ENCODE measurements at regions not wholly inside any gene's neighbourhood (a gene's known extent, or its start where the extent isn't known, plus 50 kb on each side); places are given as distances from the start of the nearest gene placed in this dataset.

GRCh38 chr4:130336585-130337217 lies 1240.7 kb downstream of the C4orf33 start:
- TF ChIP-seq CTCF (tag by site-specific recombination; IDR thresholded peaks at IDR 0.05) (no peak), ZNF10 (tag by site-specific recombination; IDR thresholded peaks at IDR 0.05) (no peak), ZBTB20 (tag by site-specific recombination; IDR thresholded peaks at IDR 0.05) (no peak), ZNF114 (tag by site-specific recombination; IDR thresholded peaks at IDR 0.05) (no peak), ZFHX2 (tag by site-specific recombination; conservative IDR thresholded peaks at IDR 0.05) (no peak), GLI4 (tag by site-specific recombination; IDR thresholded peaks at IDR 0.05) (no peak), ZNF24 (tag by site-specific recombination; IDR thresholded peaks at IDR 0.05) (no peak), ZNF600 (tag by site-specific recombination; IDR thresholded peaks at IDR 0.05) (no peak)
- H3K36me3 ChIP-seq (ENCODE audit: control insufficient read depth in 2 of 2, insufficient read depth in 1 of 2, low read length in 2 of 2), result no peaks in the 10 kb centered on the region
- no peak overlapping the region for H3K4me3 ChIP-seq (ENCODE audit: low read depth, low read length)
- CTCF ChIA-PET, result no interaction called here
- POLR2A ChIA-PET, result no interaction called here
- H3K4me1 ChIP-seq (ENCODE audit: control insufficient read depth, insufficient read depth, low read length), result no peaks in the 10 kb centered on the region
- no peak overlapping the region for H3K27ac ChIP-seq (ENCODE audit: extremely low read depth, low read depth, low read length)
- H3K9me3 ChIP-seq (ENCODE audit: control insufficient read depth, insufficient read depth, low read depth, low read length), result no peaks in the 10 kb centered on the region

- CTCF ChIA-PET, result no interaction called here
- POLR2A ChIA-PET, result no interaction called here
- H3K9me3 ChIP-seq (ENCODE audit: control insufficient read depth, insufficient read depth, low read depth, low read length), result no peaks in the 10 kb centered on the region
- no peaks in the 10 kb centered on the region for H3K4me1 ChIP-seq (ENCODE audit: control insufficient read depth, insufficient read depth, low read length)
- H3K36me3 ChIP-seq (ENCODE audit: control insufficient read depth in 2 of 2, insufficient read depth in 1 of 2, low read length in 2 of 2), result no peaks in the 10 kb centered on the region
- TF ChIP-seq ZNF239 (tag by site-specific recombination; IDR thresholded peaks at IDR 0.05) (no peak), KLF7 (tag by site-specific recombination; IDR thresholded peaks at IDR 0.05; ENCODE audit: borderline replicate concordance) (no peak), ZNF580 (tag by site-specific recombination; IDR thresholded peaks at IDR 0.05) (no peak), ZNF132 (tag by site-specific recombination; IDR thresholded peaks at IDR 0.05; ENCODE audit: borderline replicate concordance) (no peak), GLIS1 (tag by site-specific recombination; IDR thresholded peaks at IDR 0.05) (no peak), IKZF3 (tag by site-specific recombination; IDR thresholded peaks at IDR 0.05) (no peak), ZFP69B (tag by site-specific recombination; IDR thresholded peaks at IDR 0.05) (no peak), AEBP2 (tag by site-specific recombination; IDR thresholded peaks at IDR 0.05; ENCODE audit: borderline replicate concordance) (no peak), TRIM28 (IDR thresholded peaks at IDR 0.05; ENCODE audit: borderline replicate concordance, low read length) (no peak), ZSCAN23 (tag by site-specific recombination; IDR thresholded peaks at IDR 0.05) (no peak)
- H3K4me3 ChIP-seq (ENCODE audit: low read depth, low read length), result no peak overlapping the region
- H3K27ac ChIP-seq (ENCODE audit: extremely low read depth, low read depth, low read length), result no peak overlapping the region
Observed at GRCh38 chr4:130338851-130339250, 1242.9 kb downstream of the C4orf33 start.

- no peak overlapping the region for H3K4me3 ChIP-seq (ENCODE audit: low read depth, low read length)
- H3K36me3 ChIP-seq (ENCODE audit: control insufficient read depth in 2 of 2, insufficient read depth in 1 of 2, low read length in 2 of 2), result no peaks in the 10 kb centered on the region
- H3K9me3 ChIP-seq (ENCODE audit: control insufficient read depth, insufficient read depth, low read depth, low read length), result no peaks in the 10 kb centered on the region
- CTCF ChIA-PET, result interaction anchor here (0.6 kb wide), 1 partner anchor 279 kb away, joined by 4 read pairs; no protein-coding TSS in a partner anchor
- POLR2A ChIA-PET, result no interaction called here
- H3K4me1 ChIP-seq (ENCODE audit: control insufficient read depth, insufficient read depth, low read length), result no peaks in the 10 kb centered on the region
- H3K27ac ChIP-seq (ENCODE audit: extremely low read depth, low read depth, low read length), result no peak overlapping the region
- TF ChIP-seq ZNF585B (tag by site-specific recombination; IDR thresholded peaks at IDR 0.05), result no peak
- TF ChIP-seq REST (tag by site-specific recombination; IDR thresholded peaks at IDR 0.05), result no peak
- TF ChIP-seq OVOL3 (tag by site-specific recombination; IDR thresholded peaks at IDR 0.05), result no peak
- TF ChIP-seq CTCF (tag by site-specific recombination; IDR thresholded peaks at IDR 0.05), result no peak
- TF ChIP-seq ZBTB26 (tag by site-specific recombination; optimal IDR thresholded peaks at IDR 0.05), result no peak
Observed at GRCh38 chr4:130349745-130350144, 1253.8 kb downstream of the C4orf33 start.

Measured in HEK293 (cell line).